T-helper 1 cell (primary cell): ENCODE measurements at regions not wholly inside any gene's neighbourhood (a gene's known extent, or its start where the extent isn't known, plus 50 kb on each side); places are given as distances from the start of the nearest gene placed in this dataset.

Experiments used
- DNase-seq, 5 donors: peaks; one replicate each; pipeline ENCODE4 v3.0.0-alpha.2; 2012 to 2020

DNA sequence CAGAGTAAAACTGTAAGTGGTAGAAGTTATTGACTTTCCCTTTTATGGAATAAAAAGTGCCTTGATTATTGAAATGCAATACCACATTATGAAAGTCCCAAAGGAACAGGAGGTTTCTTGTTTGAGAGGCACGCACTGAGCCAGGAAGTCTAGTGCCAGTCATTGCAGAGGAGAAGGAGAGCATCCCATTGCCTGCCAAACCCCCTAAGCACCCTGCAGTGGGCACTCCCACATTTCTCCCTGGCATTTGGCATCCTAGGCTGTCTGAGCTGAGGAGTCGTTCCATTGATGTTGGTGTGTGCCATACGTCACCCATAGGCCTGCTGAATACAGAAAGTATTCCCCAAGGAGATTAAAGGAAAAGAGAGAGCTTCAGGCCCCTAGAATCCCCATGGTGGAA lies 85.7 kb upstream of the MBNL2 start:
- DNase-seq, result no peak

GRCh38 chr13:97139691-97140090 lies 82.4 kb upstream of the MBNL2 start:
- no peak for DNase-seq

DNA sequence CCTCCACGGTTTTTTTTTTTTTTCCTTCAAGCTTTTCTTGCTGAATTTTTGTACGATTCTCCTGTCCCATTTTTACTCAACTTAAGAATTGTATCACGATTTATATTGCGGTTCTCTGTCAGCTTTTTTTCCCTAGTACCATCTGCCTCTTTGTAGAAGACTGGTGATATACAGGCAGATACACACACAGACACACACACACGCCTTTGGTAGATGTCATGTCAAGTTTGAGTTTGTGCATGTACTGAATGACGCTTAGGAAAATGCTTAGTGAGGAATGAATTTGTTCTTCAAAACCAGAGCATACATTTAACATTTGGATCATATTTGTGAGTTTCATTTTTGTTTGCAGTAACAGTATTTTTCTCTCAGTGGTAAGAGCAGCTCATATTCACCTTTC lies 82.0 kb upstream of the MBNL2 start:
- DNase-seq, result no peak

DNA sequence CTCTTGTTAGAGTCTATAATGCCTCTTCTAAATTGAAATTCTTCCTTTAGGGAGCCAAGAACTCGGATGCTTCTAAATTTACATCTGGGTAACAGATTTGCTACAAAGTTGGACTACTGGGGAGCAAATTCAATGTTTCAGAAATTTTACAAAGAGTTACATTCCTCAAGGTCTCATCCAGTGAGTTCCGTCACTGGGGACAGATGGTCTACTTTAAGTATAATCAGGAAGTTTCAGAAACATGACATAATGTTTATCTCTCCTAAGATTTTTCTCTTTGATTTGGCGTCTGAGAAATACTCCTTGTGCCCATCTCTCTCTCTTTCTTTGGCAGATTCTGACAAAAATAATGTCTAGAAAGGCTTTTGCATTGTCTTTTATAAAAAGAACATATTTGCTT lies 81.5 kb upstream of the MBNL2 start:
- DNase-seq, result no peak

- DNase-seq, result no peak
Measured at GRCh38 chr13:97141097-97141496, 81.0 kb upstream of the MBNL2 start.

DNA sequence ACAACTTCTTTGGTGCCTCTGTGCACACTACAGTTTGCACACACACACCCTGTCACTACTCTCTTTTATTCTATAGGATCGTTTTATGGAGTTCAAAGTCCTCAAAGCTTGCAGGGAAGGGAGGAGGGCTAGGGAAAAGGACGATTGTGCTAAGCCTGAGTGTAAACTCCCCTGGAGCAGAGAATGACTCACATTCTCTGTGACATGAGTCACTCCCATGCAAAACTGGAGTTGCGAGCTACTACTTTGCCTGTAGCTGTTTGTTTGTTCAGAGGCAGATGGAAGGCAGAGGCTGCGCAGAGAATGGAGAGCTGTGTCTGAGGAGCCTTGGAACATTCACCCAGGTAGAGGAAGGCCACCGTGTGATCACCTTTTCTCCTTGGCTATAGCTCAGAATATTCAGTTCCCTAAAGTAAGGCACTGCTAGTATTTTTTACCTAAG lies 80.5 kb upstream of the MBNL2 start:
- peak in 1 of 5 donors; percentile 20 for DNase-seq

DNA sequence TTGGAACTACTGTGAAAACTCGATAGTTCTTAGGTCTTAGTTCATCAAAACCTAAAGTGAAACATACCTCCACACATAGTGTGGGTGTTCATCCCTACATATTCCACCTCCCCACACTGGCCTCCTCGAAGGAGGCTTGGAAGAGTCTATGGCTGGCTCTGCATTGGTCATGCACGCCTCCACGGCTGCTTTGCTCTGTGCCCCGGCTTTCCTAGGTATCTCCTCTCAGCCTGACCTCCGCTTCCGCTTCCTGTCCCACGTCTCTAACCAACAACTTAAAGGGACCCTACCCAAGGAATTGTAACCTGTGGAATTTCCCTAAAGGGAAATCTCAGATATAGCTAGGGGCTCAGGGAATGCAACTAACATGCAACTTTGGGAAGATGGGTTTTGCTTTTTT lies 79.7 kb upstream of the MBNL2 start:
- no peak for DNase-seq

DNA sequence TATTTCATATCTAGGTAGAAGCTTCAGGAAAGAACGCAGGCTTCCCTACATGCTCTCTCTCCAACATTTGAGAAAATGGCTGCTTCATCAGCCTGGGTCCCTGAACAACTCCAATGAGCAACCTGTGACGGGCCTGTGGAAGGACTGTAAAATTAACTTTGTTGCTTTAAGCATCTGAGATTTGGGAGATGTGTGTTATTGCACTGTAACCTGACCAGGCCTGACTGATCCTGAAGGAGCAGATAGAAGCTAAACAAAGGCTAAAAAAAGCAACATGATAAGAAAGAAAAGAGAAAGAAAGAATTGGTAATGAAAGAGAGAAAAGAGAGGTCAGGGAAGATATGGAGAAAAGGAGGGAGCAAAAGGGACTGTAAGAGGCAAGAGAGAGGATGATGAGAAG lies 77.1 kb upstream of the MBNL2 start:
- DNase-seq, result no peak

- DNase-seq, result no peak
Measured at GRCh38 chr13:97148894-97149293, 73.2 kb upstream of the MBNL2 start.

- no peak for DNase-seq
Measured at GRCh38 chr13:97160421-97160820, 61.7 kb upstream of the MBNL2 start.

- no peak for DNase-seq
Measured at GRCh38 chr13:97161582-97162231, 60.4 kb upstream of the MBNL2 start.

DNA sequence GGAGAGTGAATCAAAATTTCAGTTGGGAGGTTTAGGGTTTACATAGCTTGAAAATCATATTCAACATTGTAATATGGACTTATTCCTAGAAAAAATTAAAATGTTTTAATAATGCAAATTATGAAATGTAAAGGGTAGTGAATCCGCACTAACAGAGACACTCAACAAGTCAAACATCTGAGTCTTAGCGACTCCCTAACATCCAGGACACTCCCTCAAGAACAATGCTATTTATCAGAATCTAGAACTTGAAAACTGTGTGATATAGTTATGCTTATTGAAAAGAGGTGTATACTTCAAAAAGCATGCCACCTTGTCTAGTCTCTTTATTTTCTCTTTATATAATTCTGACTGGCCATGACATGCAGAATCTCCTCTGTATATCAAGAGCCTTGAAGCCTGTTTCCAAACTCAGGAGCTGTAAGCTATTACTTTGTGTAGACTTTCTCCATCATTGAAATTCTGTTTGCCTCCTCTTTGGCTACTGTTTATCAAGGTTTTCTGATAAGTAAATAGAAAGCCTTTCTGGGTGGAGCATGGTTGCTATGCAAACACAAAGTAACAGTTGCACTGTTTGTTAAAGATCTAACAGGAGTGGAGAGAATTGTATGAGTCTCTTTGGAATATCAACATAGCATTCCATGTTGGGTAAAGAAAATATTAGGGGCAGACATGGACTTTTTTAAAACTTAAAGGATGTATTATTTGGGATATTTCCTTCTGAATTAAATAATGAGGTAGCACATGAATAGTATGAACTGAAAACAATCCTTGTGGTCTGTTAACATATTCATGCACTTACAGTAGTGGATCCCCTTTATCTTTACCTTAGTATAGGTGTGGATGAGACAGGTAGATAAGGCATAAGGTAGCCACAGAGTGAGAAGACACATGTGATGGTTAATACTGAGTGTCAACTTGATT lies 56.4 kb upstream of the MBNL2 start:
- DNase-seq, result no peak

GRCh38 chr13:97171136-97171535 lies 51.0 kb upstream of the MBNL2 start:
- no peak for DNase-seq
